NCI-H82 treated with DMSO at 0.1 percent for 48 hours (cell line): ENCODE measurements at regions not wholly inside any gene's neighbourhood (a gene's known extent, or its start where the extent isn't known, plus 50 kb on each side); places are given as distances from the start of the nearest gene placed in this dataset.

Source experiments
- DNase-seq: peaks from one replicate; lab custom pipeline; 2025; ENCODE audit not compliant: unreplicated experiment; lab: John Stamatoyannopoulos, UW

GRCh38 chr18:5601188-5601624 lies 57.4 kb upstream of the EPB41L3 start:
- DNase-seq = no peak

GRCh38 chr18:5600378-5601071 lies 56.7 kb upstream of the EPB41L3 start:
- DNase-seq = peak; percentile 31

GRCh38 chr18:5596585-5596984 lies 52.8 kb upstream of the EPB41L3 start:
- no peak for DNase-seq
